Pancreas (tissue), 10 donors: ENCODE measurements at regions not wholly inside any gene's neighbourhood (a gene's known extent, or its start where the extent isn't known, plus 50 kb on each side); places are given as distances from the start of the nearest gene placed in this dataset.

Experiments used
- ATAC-seq, 4 donors: fragments of 200-7000 bp; cut with Tn5 transposase; one replicate each; pipeline versions ENCODE4 v1.8.0 to v1.9.1; 2020; ENCODE audit warnings: mild to moderate bottlenecking in 4 of 4, moderate library complexity in 4 of 4
- DNase-seq, 6 donors: peaks; one replicate each; pipeline ENCODE4 v3.0.0-alpha.2; 2020
- FAIRE-seq: peaks from 2 replicates; lab custom pipeline; 2012; peaks lifted over from hg19 to GRCh38; lab: Jason Lieb, UNC
- H3K27ac ChIP-seq, 4 donors: fragments of 200-600 bp; sonication (generic); 1 replicate in 3 of 4; 2 replicates in 1 of 4; pipeline versions ENCODE4 v1.5.0 to v1.8.0; 2020
- H3K27me3 ChIP-seq, 4 donors: fragments of 200-600 bp; one replicate each; pipeline ENCODE4 v1.8.0; 2021
- H3K36me3 ChIP-seq, 3 donors: fragments of 200-600 bp; sonication (generic) in 1 of 3; one replicate each; pipeline versions ENCODE4 v1.5.0 to v1.8.0; 2020 to 2021
- H3K4me1 ChIP-seq, 3 donors: fragments of 200-600 bp; one replicate each; pipeline ENCODE4 v1.8.0; 2021
- H3K4me3 ChIP-seq, 4 donors: fragments of 200-600 bp; sonication (generic) in 2 of 4; one replicate each; pipeline versions ENCODE4 v1.5.0 to v1.8.0; 2020 to 2021
- H3K9me3 ChIP-seq, 4 donors: fragments of 200-600 bp; one replicate each; pipeline ENCODE4 v1.8.0; 2021
- CTCF ChIP-seq, 4 donors: fragments of 200-600 bp; sonication (generic) in 3 of 4; IDR thresholded peaks; one replicate each; pipeline versions ENCODE4 v1.5.0 to v1.8.0; 2021; ENCODE audit warnings: antibody characterized with exemption in 4 of 4
- WGBS, 2 donors: extraction: QIAGEN DNeasy Blood & Tissue Kit; methylation state at CpG; one replicate each; pipeline ENCODE4 v1.1.7; 2013; 5-methylcytosine and 5-hydroxymethylcytosine counted together
- intact Hi-C, 3 donors: fragments of 100-400 bp; cut with DNase I; formaldehyde crosslinking; loops; one replicate each; pipeline versions ENCODE4 v1.11.1 to v1.14.2; 2022
- donor health status: healthy with polysubstance abuse.
- donor health status: DM: no; HTN: no; CAD: no; lungs with moderate emphysema.
- donor health status: DM: no; HTN: no; CAD: no.
- donor health status: control.
- donor health status: control.
- donor health status: Bipolar disorder and iron deficiency.
- donor health status: DM: yes; HTN: yes; CAD: no.
- donor health status: DM: no; HTN: no; CAD: no.
- donor health status: DM: no; HTN: no; CAD: no.
- donor health status: DM: yes; HTN: yes; CAD: no.

GRCh38 chr13:73983109-73983508, 151.1 kb downstream of the KLF12 start:
- FAIRE-seq, result no peak
- intact Hi-C loops, result no loop called here
- no peaks in the 10 kb centered on the region for H3K27me3 ChIP-seq
- TF ChIP-seq CTCF (IDR thresholded peaks at IDR 0.05), result no peak
- no peak overlapping the region for H3K4me3 ChIP-seq
- no peaks in the 10 kb centered on the region for H3K4me1 ChIP-seq
- no peaks in the 10 kb centered on the region for H3K36me3 ChIP-seq
- DNase-seq, result no peak
- ATAC-seq, result no peak
- no peaks in the 10 kb centered on the region for H3K9me3 ChIP-seq
- H3K27ac ChIP-seq, result no peak overlapping the region
- 77 to 81% methylated on average over 6 of the region's 6 CpGs for WGBS, 2 donors

- ATAC-seq, result no peak
- Histone ChIP-seq H3K36me3 (no peaks in the 10 kb centered on the region), H3K4me1 (no peaks in the 10 kb centered on the region), H3K27ac (no peak overlapping the region), H3K4me3 (no peak overlapping the region), H3K9me3 (no peaks in the 10 kb centered on the region), H3K27me3 (no peaks in the 10 kb centered on the region)
- DNase-seq, result no peak
- no peak for TF ChIP-seq CTCF (IDR thresholded peaks at IDR 0.05)
- intact Hi-C loops, result no loop called here
- FAIRE-seq, result no peak
- WGBS, 2 donors, result 30 to 37% methylated on average over 4 of the region's 4 CpGs
Observed at GRCh38 chr13:73981595-73981994, 152.6 kb downstream of the KLF12 start.

- Histone ChIP-seq H3K27ac (no peak overlapping the region), H3K36me3 (no peaks in the 10 kb centered on the region), H3K4me1 (peaks cover 0 to 7% (median 0%) of the 10 kb centered on the region in 3 donors), H3K9me3 (no peaks in the 10 kb centered on the region), H3K27me3 (no peaks in the 10 kb centered on the region), H3K4me3 (no peak overlapping the region)
- no peak for TF ChIP-seq CTCF (IDR thresholded peaks at IDR 0.05)
- FAIRE-seq (no peak), DNase-seq (no peak), ATAC-seq (no peak)
- intact Hi-C loops, result no loop called here
- WGBS, 2 donors, result 89 to 95% methylated on average over 4 of the region's 4 CpGs
Observed at GRCh38 chr13:73975767-73976166, 158.4 kb downstream of the KLF12 start.

- Histone ChIP-seq H3K4me1 (peaks cover 0 to 7% (median 0%) of the 10 kb centered on the region in 3 donors), H3K36me3 (no peaks in the 10 kb centered on the region), H3K27ac (no peak overlapping the region), H3K9me3 (no peaks in the 10 kb centered on the region), H3K27me3 (no peaks in the 10 kb centered on the region), H3K4me3 (no peak overlapping the region)
- no peak for FAIRE-seq
- no peak for ATAC-seq
- DNase-seq, result no peak
- intact Hi-C loops, result no loop called here
- WGBS, 2 donors, result 82 to 87% methylated on average over 2 of the region's 2 CpGs
- no peak for TF ChIP-seq CTCF (IDR thresholded peaks at IDR 0.05)
Observed at GRCh38 chr13:73974051-73974450, 160.2 kb downstream of the KLF12 start.

GRCh38 chr13:73973156-73973555, 161.0 kb downstream of the KLF12 start:
- Histone ChIP-seq H3K9me3 (no peaks in the 10 kb centered on the region), H3K4me1 (peaks cover 0 to 7% (median 0%) of the 10 kb centered on the region in 3 donors), H3K27ac (no peak overlapping the region), H3K4me3 (no peak overlapping the region), H3K27me3 (no peaks in the 10 kb centered on the region), H3K36me3 (no peaks in the 10 kb centered on the region)
- 88 to 89% methylated on average over 2 of the region's 2 CpGs for WGBS, 2 donors
- no peak for FAIRE-seq
- no peak for DNase-seq
- no peak for TF ChIP-seq CTCF (IDR thresholded peaks at IDR 0.05)
- intact Hi-C loops, result no loop called here
- ATAC-seq, result no peak
